ENCODE measurements at regions not wholly inside any gene's neighbourhood (a gene's known extent, or its start where the extent isn't known, plus 50 kb on each side); places are given as distances from the start of the nearest gene placed in this dataset.

GRCh38 chr18:44545359-44545985, 135.2 kb upstream of the SETBP1 start:
- Histone ChIP-seq H3K4me1 (ENCODE audit: control insufficient read depth in 3 of 3, insufficient read depth in 2 of 3, low read depth in 1 of 3, low read length in 2 of 3) (no peaks in the 10 kb centered on the region), H3K27ac (ENCODE audit: low read depth in 1 of 3, low read length in 2 of 3) (no peak overlapping the region), H3K9me3 (ENCODE audit: control insufficient read depth in 2 of 2, insufficient read depth in 1 of 2, low read depth in 1 of 2, low read length in 1 of 2) (no peaks in the 10 kb centered on the region), H3K36me3 (ENCODE audit: control insufficient read depth in 3 of 3, insufficient read depth in 2 of 3, low read depth in 1 of 3, low read length in 3 of 3) (no peaks in the 10 kb centered on the region), H3K27me3 (ENCODE audit: control insufficient read depth in 3 of 3, insufficient read depth in 3 of 3, low read length in 3 of 3) (no peaks in the 10 kb centered on the region), H3K4me3 (ENCODE audit: low read depth in 1 of 3, low read length in 3 of 3) (no peak overlapping the region)
- WGBS, 3 donors = 88 to 95% (median 88%) methylated on average over 2 of the region's 2 CpGs
- FAIRE-seq (no peak), DNase-seq (no peak)

GRCh38 chr18:44546954-44547353, 133.7 kb upstream of the SETBP1 start:
- Histone ChIP-seq H3K27ac (ENCODE audit: low read depth in 1 of 3, low read length in 2 of 3) (no peak overlapping the region), H3K9me3 (ENCODE audit: control insufficient read depth in 2 of 2, insufficient read depth in 1 of 2, low read depth in 1 of 2, low read length in 1 of 2) (no peaks in the 10 kb centered on the region), H3K36me3 (ENCODE audit: control insufficient read depth in 3 of 3, insufficient read depth in 2 of 3, low read depth in 1 of 3, low read length in 3 of 3) (no peaks in the 10 kb centered on the region), H3K4me3 (ENCODE audit: low read depth in 1 of 3, low read length in 3 of 3) (no peak overlapping the region), H3K4me1 (ENCODE audit: control insufficient read depth in 3 of 3, insufficient read depth in 2 of 3, low read depth in 1 of 3, low read length in 2 of 3) (no peaks in the 10 kb centered on the region), H3K27me3 (ENCODE audit: control insufficient read depth in 3 of 3, insufficient read depth in 3 of 3, low read length in 3 of 3) (no peaks in the 10 kb centered on the region)
- FAIRE-seq (no peak), DNase-seq (peak; percentile 8 to 11)
- WGBS, 3 donors = 51 to 66% (median 60%) methylated on average over 3 of the region's 3 CpGs

GRCh38 chr18:44548291-44549221, 132.1 kb upstream of the SETBP1 start:
- H3K36me3 ChIP-seq (ENCODE audit: control insufficient read depth in 3 of 3, insufficient read depth in 2 of 3, low read depth in 1 of 3, low read length in 3 of 3) = no peaks in the 10 kb centered on the region
- no peak for FAIRE-seq
- H3K4me1 ChIP-seq (ENCODE audit: control insufficient read depth in 3 of 3, insufficient read depth in 2 of 3, low read depth in 1 of 3, low read length in 2 of 3) = no peaks in the 10 kb centered on the region
- 56 to 74% (median 66%) methylated on average over 7 of the region's 7 CpGs for WGBS, 3 donors
- no peaks in the 10 kb centered on the region for H3K27me3 ChIP-seq (ENCODE audit: control insufficient read depth in 3 of 3, insufficient read depth in 3 of 3, low read length in 3 of 3)
- no peaks in the 10 kb centered on the region for H3K9me3 ChIP-seq (ENCODE audit: control insufficient read depth in 2 of 2, insufficient read depth in 1 of 2, low read depth in 1 of 2, low read length in 1 of 2)
- H3K27ac ChIP-seq (ENCODE audit: low read depth in 1 of 3, low read length in 2 of 3) = peak overlapping the region in 1 of 3 donors; percentile 49
- DNase-seq = peak in 1 of 2 donors; percentile 2
- no peak overlapping the region for H3K4me3 ChIP-seq (ENCODE audit: low read depth in 1 of 3, low read length in 3 of 3)

GRCh38 chr18:44552706-44553105, 128.0 kb upstream of the SETBP1 start:
- H3K9me3 ChIP-seq (ENCODE audit: control insufficient read depth in 2 of 2, insufficient read depth in 1 of 2, low read depth in 1 of 2, low read length in 1 of 2) = no peaks in the 10 kb centered on the region
- WGBS, 3 donors = 76 to 87% (median 79%) methylated on average over 2 of the region's 2 CpGs
- FAIRE-seq (no peak), DNase-seq (no peak)
- H3K4me1 ChIP-seq (ENCODE audit: control insufficient read depth in 3 of 3, insufficient read depth in 2 of 3, low read depth in 1 of 3, low read length in 2 of 3) = no peaks in the 10 kb centered on the region
- no peak overlapping the region for H3K4me3 ChIP-seq (ENCODE audit: low read depth in 1 of 3, low read length in 3 of 3)
- H3K27me3 ChIP-seq (ENCODE audit: control insufficient read depth in 3 of 3, insufficient read depth in 3 of 3, low read length in 3 of 3) = no peaks in the 10 kb centered on the region
- H3K36me3 ChIP-seq (ENCODE audit: control insufficient read depth in 3 of 3, insufficient read depth in 2 of 3, low read depth in 1 of 3, low read length in 3 of 3) = no peaks in the 10 kb centered on the region
- no peak overlapping the region for H3K27ac ChIP-seq (ENCODE audit: low read depth in 1 of 3, low read length in 2 of 3)

- Histone ChIP-seq H3K4me3 (ENCODE audit: low read depth in 1 of 3, low read length in 3 of 3) (no peak overlapping the region), H3K27me3 (ENCODE audit: control insufficient read depth in 3 of 3, insufficient read depth in 3 of 3, low read length in 3 of 3) (no peaks in the 10 kb centered on the region), H3K27ac (ENCODE audit: low read depth in 1 of 3, low read length in 2 of 3) (no peak overlapping the region), H3K4me1 (ENCODE audit: control insufficient read depth in 3 of 3, insufficient read depth in 2 of 3, low read depth in 1 of 3, low read length in 2 of 3) (no peaks in the 10 kb centered on the region), H3K9me3 (ENCODE audit: control insufficient read depth in 2 of 2, insufficient read depth in 1 of 2, low read depth in 1 of 2, low read length in 1 of 2) (no peaks in the 10 kb centered on the region), H3K36me3 (ENCODE audit: control insufficient read depth in 3 of 3, insufficient read depth in 2 of 3, low read depth in 1 of 3, low read length in 3 of 3) (no peaks in the 10 kb centered on the region)
- DNase-seq (no peak), FAIRE-seq (no peak)
- 29 to 57% (median 55%) methylated on average over 3 of the region's 3 CpGs for WGBS, 3 donors
Observed at GRCh38 chr18:44556296-44556695, 124.4 kb upstream of the SETBP1 start.

- FAIRE-seq = no peak
- H3K27me3 ChIP-seq (ENCODE audit: control insufficient read depth in 3 of 3, insufficient read depth in 3 of 3, low read length in 3 of 3) = no peaks in the 10 kb centered on the region
- no peak overlapping the region for H3K4me3 ChIP-seq (ENCODE audit: low read depth in 1 of 3, low read length in 3 of 3)
Observed at GRCh38 chr18:44557616-44558151, 123.0 kb upstream of the SETBP1 start.

GRCh38 chr18:44558767-44559166, 121.9 kb upstream of the SETBP1 start:
- Histone ChIP-seq H3K27me3 (ENCODE audit: control insufficient read depth in 3 of 3, insufficient read depth in 3 of 3, low read length in 3 of 3) (no peaks in the 10 kb centered on the region), H3K27ac (ENCODE audit: low read depth in 1 of 3, low read length in 2 of 3) (no peak overlapping the region), H3K36me3 (ENCODE audit: control insufficient read depth in 3 of 3, insufficient read depth in 2 of 3, low read depth in 1 of 3, low read length in 3 of 3) (no peaks in the 10 kb centered on the region), H3K4me1 (ENCODE audit: control insufficient read depth in 3 of 3, insufficient read depth in 2 of 3, low read depth in 1 of 3, low read length in 2 of 3) (no peaks in the 10 kb centered on the region), H3K4me3 (ENCODE audit: low read depth in 1 of 3, low read length in 3 of 3) (no peak overlapping the region), H3K9me3 (ENCODE audit: control insufficient read depth in 2 of 2, insufficient read depth in 1 of 2, low read depth in 1 of 2, low read length in 1 of 2) (no peaks in the 10 kb centered on the region)
- FAIRE-seq = no peak
- 12 to 48% (median 31%) methylated on average over 1 of the region's 1 CpG for WGBS, 3 donors
- DNase-seq = no peak

More at GRCh38 chr18:44557616-44558151, 123.0 kb upstream of the SETBP1 start:
- no peak for DNase-seq
- Histone ChIP-seq H3K27ac (ENCODE audit: low read depth in 1 of 3, low read length in 2 of 3) (no peak overlapping the region), H3K9me3 (ENCODE audit: control insufficient read depth in 2 of 2, insufficient read depth in 1 of 2, low read depth in 1 of 2, low read length in 1 of 2) (no peaks in the 10 kb centered on the region), H3K36me3 (ENCODE audit: control insufficient read depth in 3 of 3, insufficient read depth in 2 of 3, low read depth in 1 of 3, low read length in 3 of 3) (no peaks in the 10 kb centered on the region), H3K4me1 (ENCODE audit: control insufficient read depth in 3 of 3, insufficient read depth in 2 of 3, low read depth in 1 of 3, low read length in 2 of 3) (no peaks in the 10 kb centered on the region)
- 65 to 77% (median 73%) methylated on average over 2 of the region's 2 CpGs for WGBS, 3 donors

GRCh38 chr18:44562986-44563385, 117.7 kb upstream of the SETBP1 start:
- FAIRE-seq (no peak), DNase-seq (no peak)
- Histone ChIP-seq H3K36me3 (ENCODE audit: control insufficient read depth in 3 of 3, insufficient read depth in 2 of 3, low read depth in 1 of 3, low read length in 3 of 3) (no peaks in the 10 kb centered on the region), H3K27me3 (ENCODE audit: control insufficient read depth in 3 of 3, insufficient read depth in 3 of 3, low read length in 3 of 3) (no peaks in the 10 kb centered on the region), H3K9me3 (ENCODE audit: control insufficient read depth in 2 of 2, insufficient read depth in 1 of 2, low read depth in 1 of 2, low read length in 1 of 2) (no peaks in the 10 kb centered on the region), H3K27ac (ENCODE audit: low read depth in 1 of 3, low read length in 2 of 3) (no peak overlapping the region), H3K4me1 (ENCODE audit: control insufficient read depth in 3 of 3, insufficient read depth in 2 of 3, low read depth in 1 of 3, low read length in 2 of 3) (no peaks in the 10 kb centered on the region), H3K4me3 (ENCODE audit: low read depth in 1 of 3, low read length in 3 of 3) (no peak overlapping the region)
- 59 to 81% (median 64%) methylated on average over 1 of the region's 1 CpG for WGBS, 3 donors
